PC-3 (cell line): ENCODE measurements at regions not wholly inside any gene's neighbourhood (a gene's known extent, or its start where the extent isn't known, plus 50 kb on each side); places are given as distances from the start of the nearest gene placed in this dataset.

ENCODE experiments used
- ATAC-seq: fragments of 200-7000 bp; cut with Tn5 transposase; 2 replicates; pipeline ENCODE4 v1.9.1; 2020; ENCODE audit warnings: mild to moderate bottlenecking, moderate library complexity
- BruUV-seq: library from RNA; stranded (reverse); fragments of 400-500 nt; replicated peaks from 2 replicates; lab custom pipeline; 2021; lab: Mats Ljungman, UMichigan
- CTCF ChIA-PET: fragments of 300-600 bp; sonication (Branson Sonifier 250); formaldehyde crosslinking; loops from one replicate; lab custom pipeline; 2022; ENCODE audit warnings: antibody characterized with exemption; lab: Charles Lee
- POLR2A ChIA-PET: fragments of 300-600 bp; sonication (Branson Sonifier 250); formaldehyde crosslinking; loops from one replicate; lab custom pipeline; 2022; ENCODE audit warnings: antibody characterized with exemption; ENCODE audit not compliant: unreplicated experiment; lab: Charles Lee
- DNase-seq: peaks from one replicate; pipeline ENCODE4 v3.0.0-alpha.2; 2015
- H2AFZ ChIP-seq: fragments of 300-600 bp; sonication (generic); 2 replicates; pipeline ENCODE4 v1.6.0; 2016; ENCODE audit warnings: antibody characterized with exemption, low read length
- H3F3A ChIP-seq: fragments of 300-600 bp; sonication (generic); one replicate; pipeline ENCODE4 v1.6.0; 2017; ENCODE audit warnings: antibody characterized with exemption, low read length, control low read depth, mild to moderate bottlenecking; ENCODE audit not compliant: unreplicated experiment
- H3K27ac ChIP-seq: fragments of 300-600 bp; sonication (generic); 2 replicates; pipeline ENCODE4 v1.5.1; 2016; ENCODE audit warnings: mild to moderate bottlenecking, low read length
- H3K27me3 ChIP-seq: fragments of 300-600 bp; sonication (generic); 2 replicates; pipeline ENCODE4 v1.6.1; 2016; ENCODE audit warnings: low read length, mixed read lengths
- H3K36me3 ChIP-seq: fragments of 300-600 bp; sonication (generic); 2 replicates; pipeline ENCODE4 v1.6.1; 2016; ENCODE audit warnings: low read depth, mixed run types, low read length, mixed read lengths
- H3K4me1 ChIP-seq: fragments of 300-600 bp; sonication (generic); 2 replicates; pipeline ENCODE4 v1.5.1; 2016; ENCODE audit warnings: low read length; ENCODE audit not compliant: insufficient read depth
- H3K4me2 ChIP-seq: fragments of 300-600 bp; sonication (generic); 2 replicates; pipeline ENCODE4 v1.6.0; 2016; ENCODE audit warnings: low read length
- H3K4me3 ChIP-seq: fragments of 300-600 bp; sonication (generic); 2 replicates; pipeline ENCODE4 v1.5.1; 2016; ENCODE audit warnings: mild to moderate bottlenecking, low read length, mixed read lengths
- H3K79me2 ChIP-seq: fragments of 300-600 bp; sonication (generic); 2 replicates; pipeline ENCODE4 v1.6.1; 2017; ENCODE audit warnings: low read length, mixed read lengths
- H3K9ac ChIP-seq: fragments of 300-600 bp; sonication (generic); 2 replicates; pipeline ENCODE4 v1.6.0; 2016; ENCODE audit warnings: mild to moderate bottlenecking, low read length
- H3K9me2 ChIP-seq: fragments of 300-600 bp; sonication (generic); replicated peaks from 2 replicates; pipeline ENCODE4 v1.6.1; 2016; ENCODE audit warnings: mixed run types, low read length, mixed read lengths
- H3K9me3 ChIP-seq: fragments of 300-600 bp; sonication (generic); 2 replicates; pipeline ENCODE4 v1.6.1; 2016; ENCODE audit warnings: low read length, mixed read lengths
- H4K20me1 ChIP-seq: fragments of 300-600 bp; sonication (generic); 2 replicates; pipeline ENCODE4 v1.6.1; 2016; ENCODE audit warnings: low read length, mixed read lengths
- EZH2 ChIP-seq: fragments of 300-600 bp; sonication (generic); IDR thresholded peaks from one replicate; pipeline ENCODE4 v1.6.1; 2017; ENCODE audit warnings: antibody characterized with exemption, mild to moderate bottlenecking, low read length; ENCODE audit not compliant: unreplicated experiment
- EZH2phosphoT487 ChIP-seq: fragments of 300-600 bp; sonication (generic); IDR thresholded peaks from 2 replicates; pipeline ENCODE4 v1.6.1; 2018; ENCODE audit warnings: mild to moderate bottlenecking, antibody characterized with exemption, low read length, borderline replicate concordance
- intact Hi-C: fragments of 100-400 bp; cut with micrococcal nuclease; formaldehyde crosslinking; loops from 2 replicates; pipeline ENCODE4 v1.9.0; 2023
- TF ChIP-seq, protein P1 (sequence below): fragments of 300-600 bp; sonication (generic); conservative IDR thresholded peaks from 2 replicates; pipeline ENCODE4 v1.5.1; 2017; ENCODE audit warnings: antibody characterized with exemption, low read depth, mild to moderate bottlenecking, low read length

DNA sequence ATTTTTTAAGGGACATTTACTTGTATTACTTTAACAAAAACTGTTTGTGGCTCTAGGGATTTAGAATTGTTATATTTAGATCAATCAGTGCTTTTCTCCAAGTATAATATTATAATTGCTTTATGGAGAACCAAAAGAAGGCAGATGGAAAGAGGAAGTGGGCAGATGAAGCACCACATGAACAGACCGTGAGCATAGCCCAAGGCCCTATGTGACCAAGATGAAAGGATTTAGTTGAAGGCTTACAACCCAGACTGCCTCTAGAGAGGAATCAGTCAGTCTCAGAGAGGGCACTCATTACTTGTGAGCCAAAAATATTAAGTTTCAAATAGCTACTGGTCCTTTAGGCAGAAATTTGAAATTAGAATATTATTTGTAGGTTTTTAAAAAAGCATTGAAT, 102.3 kb upstream of the IMPG1 start:
- DNase-seq (no peak), ATAC-seq (no peak)
- Histone ChIP-seq H3K4me1 (no peaks in the 10 kb centered on the region), H3F3A (no peaks in the 10 kb centered on the region), H3K9me2 (no peaks in the 10 kb centered on the region), H2AFZ (no peak overlapping the region), H3K79me2 (no peaks in the 10 kb centered on the region), H3K9ac (no peak overlapping the region), H3K27me3 (no peaks in the 10 kb centered on the region), H3K9me3 (no peaks in the 10 kb centered on the region), H3K4me2 (no peak overlapping the region), H3K27ac (no peak overlapping the region), H4K20me1 (no peaks in the 10 kb centered on the region), H3K36me3 (no peaks in the 10 kb centered on the region), H3K4me3 (no peak overlapping the region)
- BruUV-seq = no TSS peak
- TF ChIP-seq, protein P1, sequence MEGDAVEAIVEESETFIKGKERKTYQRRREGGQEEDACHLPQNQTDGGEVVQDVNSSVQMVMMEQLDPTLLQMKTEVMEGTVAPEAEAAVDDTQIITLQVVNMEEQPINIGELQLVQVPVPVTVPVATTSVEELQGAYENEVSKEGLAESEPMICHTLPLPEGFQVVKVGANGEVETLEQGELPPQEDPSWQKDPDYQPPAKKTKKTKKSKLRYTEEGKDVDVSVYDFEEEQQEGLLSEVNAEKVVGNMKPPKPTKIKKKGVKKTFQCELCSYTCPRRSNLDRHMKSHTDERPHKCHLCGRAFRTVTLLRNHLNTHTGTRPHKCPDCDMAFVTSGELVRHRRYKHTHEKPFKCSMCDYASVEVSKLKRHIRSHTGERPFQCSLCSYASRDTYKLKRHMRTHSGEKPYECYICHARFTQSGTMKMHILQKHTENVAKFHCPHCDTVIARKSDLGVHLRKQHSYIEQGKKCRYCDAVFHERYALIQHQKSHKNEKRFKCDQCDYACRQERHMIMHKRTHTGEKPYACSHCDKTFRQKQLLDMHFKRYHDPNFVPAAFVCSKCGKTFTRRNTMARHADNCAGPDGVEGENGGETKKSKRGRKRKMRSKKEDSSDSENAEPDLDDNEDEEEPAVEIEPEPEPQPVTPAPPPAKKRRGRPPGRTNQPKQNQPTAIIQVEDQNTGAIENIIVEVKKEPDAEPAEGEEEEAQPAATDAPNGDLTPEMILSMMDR = no peak
- TF ChIP-seq EZH2 = no peak
- no peak for TF ChIP-seq EZH2phosphoT487
- intact Hi-C loops = no loop called here
- ChIA-PET CTCF (no interaction called here), POLR2A (no interaction called here)

DNA sequence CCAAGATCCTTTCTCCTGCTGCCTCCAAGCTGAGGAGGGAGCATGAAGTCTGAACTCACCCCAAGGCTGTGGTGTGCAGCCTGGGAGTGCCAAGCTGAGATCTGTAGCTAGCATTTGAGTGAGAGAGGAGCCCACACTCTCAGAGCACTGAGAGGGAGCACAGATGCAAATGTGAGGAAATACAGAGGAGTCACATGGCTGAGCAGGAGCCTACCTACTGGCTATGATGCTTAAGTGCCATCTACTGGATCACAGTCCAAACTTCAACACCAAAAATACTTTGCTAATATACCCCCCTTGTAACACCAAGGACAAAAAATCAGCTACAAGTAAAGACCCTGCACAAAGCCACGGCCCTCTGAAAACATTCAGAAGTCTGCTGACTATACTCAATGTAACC, 94.4 kb upstream of the IMPG1 start:
- Histone ChIP-seq H3K9me3 (no peaks in the 10 kb centered on the region), H3K79me2 (no peaks in the 10 kb centered on the region), H2AFZ (no peak overlapping the region), H3K4me2 (no peak overlapping the region), H3K9me2 (no peaks in the 10 kb centered on the region), H4K20me1 (no peaks in the 10 kb centered on the region), H3K36me3 (no peaks in the 10 kb centered on the region), H3K27ac (no peak overlapping the region), H3K9ac (no peak overlapping the region), H3K27me3 (no peaks in the 10 kb centered on the region), H3K4me1 (no peaks in the 10 kb centered on the region), H3K4me3 (no peak overlapping the region), H3F3A (no peaks in the 10 kb centered on the region)
- DNase-seq (peak; percentile 28), ATAC-seq (no peak)
- CTCF ChIA-PET = interaction anchor here (0.6 kb wide), 1 partner anchor 186 kb away, joined by 4 read pairs; no protein-coding TSS in a partner anchor
- intact Hi-C loops = loop anchor here (2.0 kb wide), 1 partner anchor 232 kb away; no protein-coding TSS in a partner anchor
- POLR2A ChIA-PET = no interaction called here
- BruUV-seq = no TSS peak
- TF ChIP-seq EZH2 = no peak
- TF ChIP-seq, protein P1 = peak; percentile 45

DNA sequence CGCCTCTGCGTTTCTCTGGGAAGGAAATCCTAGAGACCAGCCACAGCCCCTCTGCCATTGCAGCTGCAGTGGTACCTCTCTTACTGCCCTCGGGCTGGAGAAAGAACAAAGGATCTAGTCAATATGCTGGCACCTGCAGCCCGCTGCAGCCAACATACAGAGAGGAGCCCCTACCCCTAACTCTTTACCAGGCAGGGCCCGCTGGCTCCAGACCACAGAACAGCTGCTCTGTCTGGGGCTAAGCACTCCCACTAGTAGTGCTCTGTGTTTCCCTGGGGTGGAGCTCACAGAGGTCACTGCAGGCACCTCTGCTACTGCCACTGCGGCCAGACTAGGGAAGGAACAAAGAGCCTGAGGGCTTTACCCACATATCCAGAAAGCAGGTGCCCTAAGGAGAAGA, 93.8 kb upstream of the IMPG1 start:
- POLR2A ChIA-PET = no interaction called here
- CTCF ChIA-PET = no interaction called here
- no peak overlapping the region for H3K9ac ChIP-seq
- no peaks in the 10 kb centered on the region for H3K9me3 ChIP-seq
- H4K20me1 ChIP-seq = no peaks in the 10 kb centered on the region
- H3K4me1 ChIP-seq = no peaks in the 10 kb centered on the region
- no peak overlapping the region for H2AFZ ChIP-seq
- ATAC-seq (no peak), DNase-seq (no peak)
- no TSS peak for BruUV-seq
- no peak overlapping the region for H3K4me2 ChIP-seq
- no peaks in the 10 kb centered on the region for H3F3A ChIP-seq
- no peaks in the 10 kb centered on the region for H3K36me3 ChIP-seq
- no peaks in the 10 kb centered on the region for H3K27me3 ChIP-seq
- H3K79me2 ChIP-seq = no peaks in the 10 kb centered on the region
- H3K9me2 ChIP-seq = no peaks in the 10 kb centered on the region
- intact Hi-C loops = loop anchor here (2.0 kb wide), 1 partner anchor 231 kb away; no protein-coding TSS in a partner anchor
- no peak overlapping the region for H3K27ac ChIP-seq
- TF ChIP-seq, protein P1 = no peak
- no peak for TF ChIP-seq EZH2
- no peak for TF ChIP-seq EZH2phosphoT487
- H3K4me3 ChIP-seq = no peak overlapping the region
